ENCODE measurements at regions not wholly inside any gene's neighbourhood (a gene's known extent, or its start where the extent isn't known, plus 50 kb on each side); places are given as distances from the start of the nearest gene placed in this dataset.
"Not testable (repeated sequence)": the region's sequence is repeated elsewhere in the genome, so short reads cannot be mapped to it uniquely, and the experiment has no call there.

DNA sequence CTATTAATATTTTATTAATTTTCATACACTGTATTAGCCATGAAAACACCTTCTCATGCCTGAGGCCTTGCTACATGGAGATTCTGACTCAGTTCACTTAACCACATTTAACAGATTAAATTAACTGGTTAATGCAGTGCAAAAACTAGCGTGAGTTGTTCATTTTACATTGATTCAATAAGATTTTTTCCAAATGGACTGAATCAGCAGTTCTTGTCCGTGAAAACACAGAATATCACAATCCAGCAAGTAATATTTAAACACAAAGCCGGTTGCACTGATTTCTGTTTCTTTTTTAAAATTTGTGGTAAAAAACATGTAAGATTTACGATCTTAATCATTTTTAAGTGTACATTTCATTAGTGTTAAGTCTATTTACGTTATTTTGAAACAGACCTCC is 118.2 kb upstream of the THUMPD2 start:
- CTCF ChIA-PET: no interaction called here

DNA sequence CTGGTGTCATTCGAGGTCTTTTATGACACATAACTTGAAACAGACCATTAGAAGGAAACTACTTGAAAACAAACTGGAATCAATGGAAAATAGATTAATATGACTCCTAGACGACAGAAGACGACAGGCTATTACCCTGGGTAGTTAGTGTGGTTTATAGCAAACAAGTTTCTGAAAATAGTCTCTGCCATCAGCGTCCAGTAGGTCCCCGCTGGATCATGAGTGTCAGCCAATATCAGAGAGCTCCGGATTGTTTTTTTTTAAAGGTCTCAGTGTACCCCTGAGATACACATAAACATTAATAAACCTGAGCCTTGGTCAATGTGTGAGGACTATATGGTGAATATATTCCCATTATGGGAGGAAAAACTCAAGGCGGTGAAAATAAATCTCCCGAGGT is 115.0 kb upstream of the THUMPD2 start:
- no peak overlapping the region for H3K27ac Mint-ChIP-seq

More for the DNA sequence above, 118.2 kb upstream of the THUMPD2 start:
- no peaks in the 10 kb centered on the region for H3K36me3 Mint-ChIP-seq (ENCODE audit: low read depth)
- no peak overlapping the region for H3K4me3 Mint-ChIP-seq
- ATAC-seq: no peak
- H3K27ac Mint-ChIP-seq: no peak overlapping the region
- H3K9me3 Mint-ChIP-seq (ENCODE audit: low read depth): no peaks in the 10 kb centered on the region
- POLR2A ChIA-PET: no interaction called here
- peaks cover 12% of the 10 kb centered on the region for H3K27me3 Mint-ChIP-seq
- no peak for DNase-seq
- H3K4me1 Mint-ChIP-seq: no peaks in the 10 kb centered on the region
- intact Hi-C loops (cut with DNase I, micrococcal nuclease): no loop called here

DNA sequence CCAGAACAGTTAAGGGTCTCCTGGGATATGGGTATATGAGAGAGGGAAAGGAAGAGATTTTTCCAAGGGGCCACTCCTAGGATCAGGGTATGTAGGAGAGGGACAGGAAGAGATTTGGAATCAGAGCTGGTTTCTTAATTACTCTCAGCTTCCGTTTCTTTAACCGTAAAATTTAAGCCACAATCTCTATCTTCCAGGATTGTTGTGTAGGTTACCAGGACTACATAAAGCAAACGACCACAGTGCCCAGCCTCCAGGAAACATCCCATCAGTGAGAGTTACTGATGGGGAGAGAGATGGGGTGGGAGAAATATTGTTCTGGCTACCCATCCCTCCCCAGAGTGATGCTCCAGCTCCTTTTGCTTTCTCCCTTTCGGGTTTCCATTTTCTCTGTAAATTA is 114.6 kb upstream of the THUMPD2 start:
- peaks cover 12% of the 10 kb centered on the region for H3K27me3 Mint-ChIP-seq
- H3K27ac Mint-ChIP-seq: no peak overlapping the region
- H3K36me3 Mint-ChIP-seq (ENCODE audit: low read depth): no peaks in the 10 kb centered on the region
- no peaks in the 10 kb centered on the region for H3K9me3 Mint-ChIP-seq (ENCODE audit: low read depth)
- ChIA-PET POLR2A (no interaction called here), CTCF (no interaction called here)
- H3K4me1 Mint-ChIP-seq: no peaks in the 10 kb centered on the region
- no peak for DNase-seq
- no peak overlapping the region for H3K4me3 Mint-ChIP-seq
- ATAC-seq: no peak
- intact Hi-C loops (cut with DNase I, micrococcal nuclease): no loop called here

More for the DNA sequence above, 115.0 kb upstream of the THUMPD2 start:
- no peak for DNase-seq
- no peaks in the 10 kb centered on the region for H3K36me3 Mint-ChIP-seq (ENCODE audit: low read depth)
- POLR2A ChIA-PET: no interaction called here
- intact Hi-C loops (cut with DNase I, micrococcal nuclease): no loop called here
- H3K4me1 Mint-ChIP-seq: no peaks in the 10 kb centered on the region
- peaks cover 12% of the 10 kb centered on the region for H3K27me3 Mint-ChIP-seq
- H3K9me3 Mint-ChIP-seq (ENCODE audit: low read depth): no peaks in the 10 kb centered on the region
- ATAC-seq: no peak
- no peak overlapping the region for H3K4me3 Mint-ChIP-seq
- CTCF ChIA-PET: no interaction called here

DNA sequence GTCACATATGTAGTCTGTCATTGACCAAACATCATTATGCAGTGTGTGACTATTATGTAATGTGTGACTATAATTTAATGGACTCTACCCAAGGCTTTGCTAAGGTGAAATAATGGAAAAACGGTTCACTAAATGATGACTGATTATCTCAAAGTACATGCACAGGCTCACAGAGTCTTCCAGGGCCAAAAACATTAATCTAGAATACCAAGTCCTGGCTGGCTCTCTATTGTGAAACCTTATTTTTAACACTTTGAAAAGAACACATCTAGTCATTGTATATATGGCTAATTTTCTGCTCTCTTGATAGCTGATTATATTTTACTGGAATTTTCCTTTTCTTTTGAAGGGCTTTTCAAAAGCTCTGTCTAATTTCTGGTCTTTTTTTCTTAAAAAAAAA is 102.9 kb upstream of the THUMPD2 start:
- POLR2A ChIA-PET: no interaction called here
- peaks cover 2% of the 10 kb centered on the region for H3K27me3 Mint-ChIP-seq
- H3K36me3 Mint-ChIP-seq (ENCODE audit: low read depth): no peaks in the 10 kb centered on the region
- no peak overlapping the region for H3K4me3 Mint-ChIP-seq
- CTCF ChIA-PET: no interaction called here
- intact Hi-C loops (cut with DNase I, micrococcal nuclease): no loop called here
- H3K9me3 Mint-ChIP-seq (ENCODE audit: low read depth): peaks cover 6% of the 10 kb centered on the region
- no peak overlapping the region for H3K27ac Mint-ChIP-seq
- ATAC-seq (no peak), DNase-seq (no peak)
- H3K4me1 Mint-ChIP-seq: no peaks in the 10 kb centered on the region

DNA sequence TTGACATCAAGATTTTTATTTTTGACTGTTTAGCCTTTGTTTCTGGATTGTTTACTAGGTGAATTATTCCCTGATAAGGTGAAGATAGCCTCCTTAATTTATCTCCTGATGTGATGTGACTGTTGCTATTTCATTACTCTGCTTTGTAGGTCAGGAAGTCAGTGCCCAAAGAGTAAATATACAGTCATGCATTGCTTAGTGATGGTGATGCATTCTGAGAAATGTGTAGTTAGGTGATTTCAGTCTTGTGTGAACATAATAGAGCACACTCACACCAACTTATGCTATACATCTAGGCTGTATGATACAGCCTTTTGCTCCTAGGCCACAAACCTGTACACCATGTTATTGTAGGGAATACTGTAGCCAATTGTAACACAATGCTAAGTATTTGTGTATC is 102.4 kb upstream of the THUMPD2 start:
- intact Hi-C loops (cut with DNase I, micrococcal nuclease): no loop called here
- H3K27ac Mint-ChIP-seq: no peak overlapping the region

DNA sequence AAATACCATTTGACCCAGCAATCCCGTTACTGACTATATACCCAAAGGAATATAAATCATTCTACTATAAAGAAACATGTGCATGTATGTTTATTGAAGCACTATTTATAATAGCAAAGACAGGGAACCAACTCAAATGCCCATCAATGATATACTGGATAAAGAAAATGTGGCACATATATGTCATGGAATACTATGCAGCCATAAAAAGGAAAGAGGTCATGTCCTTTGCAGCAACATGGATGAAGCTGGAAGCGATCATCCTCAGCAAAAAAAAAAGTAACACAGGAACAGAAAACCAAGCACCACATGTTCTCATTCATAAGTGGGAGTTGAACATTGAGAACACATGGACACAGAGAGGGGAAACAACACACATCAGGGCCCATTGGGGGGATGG is 99.9 kb upstream of the THUMPD2 start:
- ATAC-seq; POLR2A ChIA-PET; DNase-seq; H3K27ac Mint-ChIP-seq; H3K9me3 Mint-ChIP-seq (ENCODE audit: low read depth); H3K4me1 Mint-ChIP-seq; CTCF ChIA-PET; H3K36me3 Mint-ChIP-seq (ENCODE audit: low read depth); H3K4me3 Mint-ChIP-seq; H3K27me3 Mint-ChIP-seq; intact Hi-C loops (cut with DNase I, micrococcal nuclease): not testable (repeated sequence)

More for the DNA sequence above, 102.4 kb upstream of the THUMPD2 start:
- Mint-ChIP-seq H3K27me3 (peaks cover 2% of the 10 kb centered on the region), H3K4me3 (no peak overlapping the region), H3K36me3 (ENCODE audit: low read depth) (no peaks in the 10 kb centered on the region), H3K4me1 (no peaks in the 10 kb centered on the region), H3K9me3 (ENCODE audit: low read depth) (peaks cover 6% of the 10 kb centered on the region)
- no peak for DNase-seq
- ChIA-PET CTCF (no interaction called here), POLR2A (no interaction called here)
- ATAC-seq: peak; percentile 42

DNA sequence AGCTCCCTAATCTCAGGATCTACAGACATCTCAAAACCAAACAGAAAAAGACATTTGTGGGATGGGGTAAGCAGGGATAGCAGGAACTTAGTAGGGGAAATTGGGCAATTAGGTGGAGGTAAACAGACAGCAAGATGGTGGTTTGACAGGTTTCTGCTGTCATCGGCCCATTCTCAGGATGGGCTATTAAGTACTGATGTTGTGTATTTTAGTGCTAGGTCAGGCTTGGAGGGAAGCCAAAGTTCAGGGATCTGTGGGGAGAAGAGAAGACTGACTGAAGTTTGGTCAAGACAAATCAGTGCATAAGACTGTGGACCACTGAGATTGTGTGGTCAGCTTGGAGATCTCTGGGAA is 96.8 kb upstream of the THUMPD2 start:
- Mint-ChIP-seq H3K36me3 (ENCODE audit: low read depth) (no peaks in the 10 kb centered on the region), H3K4me3 (no peak overlapping the region), H3K9me3 (ENCODE audit: low read depth) (peaks cover 6% of the 10 kb centered on the region), H3K27ac (no peak overlapping the region), H3K27me3 (peaks cover 2% of the 10 kb centered on the region), H3K4me1 (no peaks in the 10 kb centered on the region)
- ATAC-seq: no peak
- ChIA-PET CTCF (interaction anchor here (0.6 kb wide), 1 partner anchor 1805 kb away, joined by 3 read pairs; no protein-coding TSS in a partner anchor), POLR2A (no interaction called here)
- no peak for DNase-seq
- intact Hi-C loops (cut with DNase I, micrococcal nuclease): no loop called here

DNA sequence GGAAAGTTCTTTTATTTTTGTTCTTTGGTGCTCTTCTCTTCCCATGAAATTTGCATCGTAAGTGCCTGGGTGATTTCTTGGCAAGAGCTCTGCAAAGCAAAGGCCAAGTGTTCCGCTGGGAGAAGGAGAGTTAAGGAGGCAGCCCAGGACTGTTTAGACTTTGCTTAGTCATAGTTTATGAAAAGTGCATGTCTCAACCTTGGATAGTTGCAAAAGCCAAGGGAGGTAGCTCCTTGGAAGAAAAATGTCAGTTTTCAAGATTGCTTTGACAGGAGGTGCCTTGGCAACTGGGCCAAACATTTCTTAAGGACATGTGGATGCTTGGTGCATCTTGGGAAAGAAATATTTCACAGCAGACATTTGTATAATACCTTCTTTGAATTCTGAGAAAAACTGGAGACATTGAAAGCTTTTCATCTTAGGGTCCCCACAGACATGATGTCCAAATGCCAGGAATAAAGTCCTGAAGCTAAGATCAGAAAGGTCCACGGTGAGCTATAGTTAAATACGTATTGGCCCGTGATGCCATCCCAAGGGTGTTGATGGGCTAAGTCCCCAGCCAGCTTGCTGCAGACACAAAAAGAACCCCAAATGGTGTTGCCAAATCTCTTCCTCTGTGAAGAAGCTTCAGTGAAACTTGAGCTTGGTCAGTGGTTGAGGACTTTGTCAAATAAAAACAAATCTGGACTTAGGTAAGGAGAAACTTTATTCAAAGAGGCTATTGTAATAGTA is 96.3 kb upstream of the THUMPD2 start:
- DNase-seq (no peak), ATAC-seq (no peak)
- no peaks in the 10 kb centered on the region for H3K36me3 Mint-ChIP-seq (ENCODE audit: low read depth)
- H3K4me1 Mint-ChIP-seq: no peaks in the 10 kb centered on the region
- POLR2A ChIA-PET: no interaction called here
- CTCF ChIA-PET: no interaction called here
- peaks cover 2% of the 10 kb centered on the region for H3K9me3 Mint-ChIP-seq (ENCODE audit: low read depth)
- H3K27me3 Mint-ChIP-seq: peaks cover 2% of the 10 kb centered on the region
- intact Hi-C loops (cut with DNase I, micrococcal nuclease): no loop called here
- H3K4me3 Mint-ChIP-seq: no peak overlapping the region
- no peak overlapping the region for H3K27ac Mint-ChIP-seq

DNA sequence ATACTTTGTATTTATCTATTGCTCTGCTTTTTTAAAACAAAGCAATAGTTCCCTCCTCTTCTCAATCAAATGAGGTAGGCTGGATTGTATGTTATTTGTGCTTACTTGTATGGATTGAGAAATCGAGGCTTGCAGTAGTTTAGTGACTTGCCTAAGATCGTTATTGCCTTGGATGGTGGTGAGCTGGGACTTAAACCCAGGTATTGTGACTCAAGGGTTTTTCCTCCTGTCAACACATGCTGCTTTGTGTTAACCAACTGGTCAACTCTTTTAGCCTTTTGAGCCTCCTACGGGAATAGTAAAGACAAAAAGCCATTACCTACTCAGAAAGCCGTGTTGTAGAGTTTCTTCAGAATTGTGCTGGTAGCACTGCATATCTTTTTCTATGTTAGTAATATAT is 95.2 kb upstream of the THUMPD2 start:
- Mint-ChIP-seq H3K4me1 (no peaks in the 10 kb centered on the region), H3K27ac (no peak overlapping the region), H3K36me3 (ENCODE audit: low read depth) (no peaks in the 10 kb centered on the region), H3K4me3 (no peak overlapping the region), H3K27me3 (peaks cover 2% of the 10 kb centered on the region), H3K9me3 (ENCODE audit: low read depth) (peaks cover 2% of the 10 kb centered on the region)
- DNase-seq (no peak), ATAC-seq (no peak)
- intact Hi-C loops (cut with DNase I, micrococcal nuclease): no loop called here
- CTCF ChIA-PET: no interaction called here
- POLR2A ChIA-PET: no interaction called here

DNA sequence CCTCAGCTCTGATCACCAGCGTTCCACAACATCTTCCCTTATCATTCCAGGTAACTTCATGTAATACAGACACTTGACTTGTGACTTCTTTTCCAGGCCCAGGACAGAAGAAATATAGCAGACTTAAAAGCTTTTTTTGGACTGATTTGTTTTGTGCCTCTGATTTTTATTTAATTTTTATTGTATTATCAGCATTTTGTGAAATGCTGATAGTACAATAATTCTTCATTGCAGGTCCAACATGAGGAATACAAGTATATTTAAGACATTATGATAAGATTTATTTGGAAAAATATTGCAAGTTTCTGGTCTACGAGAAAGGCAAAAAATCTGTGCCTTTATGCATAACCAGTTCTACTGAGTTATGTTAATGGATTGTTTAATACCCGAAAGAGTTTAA is 94.5 kb upstream of the THUMPD2 start:
- Mint-ChIP-seq H3K36me3 (ENCODE audit: low read depth) (no peaks in the 10 kb centered on the region), H3K27me3 (no peaks in the 10 kb centered on the region), H3K4me3 (no peak overlapping the region), H3K4me1 (no peaks in the 10 kb centered on the region), H3K27ac (no peak overlapping the region), H3K9me3 (ENCODE audit: low read depth) (no peaks in the 10 kb centered on the region)
- intact Hi-C loops (cut with DNase I, micrococcal nuclease): no loop called here
- DNase-seq (no peak), ATAC-seq (no peak)
- ChIA-PET POLR2A (no interaction called here), CTCF (no interaction called here)

DNA sequence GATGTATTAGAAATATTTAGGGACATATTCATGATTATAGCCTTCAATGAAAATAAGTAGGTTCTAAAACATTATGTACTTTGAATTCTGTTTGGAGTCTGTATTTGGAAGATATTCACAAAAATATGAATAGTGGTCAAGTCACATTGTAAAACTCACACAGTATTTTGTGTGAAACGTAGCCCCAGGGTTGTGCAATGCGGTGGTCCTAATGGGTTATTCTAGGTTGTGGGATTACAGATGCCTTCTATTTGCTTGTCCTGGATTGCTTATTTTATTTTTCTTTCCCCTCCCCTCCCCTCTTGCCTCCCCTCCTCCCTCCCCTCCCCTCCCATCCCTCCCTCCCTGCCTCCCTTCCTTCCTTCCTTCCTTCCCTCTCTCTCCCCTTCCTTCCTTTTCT is 93.7 kb upstream of the THUMPD2 start:
- no peaks in the 10 kb centered on the region for H3K27me3 Mint-ChIP-seq
- DNase-seq (no peak), ATAC-seq (no peak)
- no peak overlapping the region for H3K4me3 Mint-ChIP-seq
- intact Hi-C loops (cut with DNase I, micrococcal nuclease): no loop called here
- CTCF ChIA-PET: no interaction called here
- POLR2A ChIA-PET: no interaction called here
- H3K9me3 Mint-ChIP-seq (ENCODE audit: low read depth): no peaks in the 10 kb centered on the region
- no peaks in the 10 kb centered on the region for H3K36me3 Mint-ChIP-seq (ENCODE audit: low read depth)
- H3K27ac Mint-ChIP-seq: no peak overlapping the region
- H3K4me1 Mint-ChIP-seq: no peaks in the 10 kb centered on the region

DNA sequence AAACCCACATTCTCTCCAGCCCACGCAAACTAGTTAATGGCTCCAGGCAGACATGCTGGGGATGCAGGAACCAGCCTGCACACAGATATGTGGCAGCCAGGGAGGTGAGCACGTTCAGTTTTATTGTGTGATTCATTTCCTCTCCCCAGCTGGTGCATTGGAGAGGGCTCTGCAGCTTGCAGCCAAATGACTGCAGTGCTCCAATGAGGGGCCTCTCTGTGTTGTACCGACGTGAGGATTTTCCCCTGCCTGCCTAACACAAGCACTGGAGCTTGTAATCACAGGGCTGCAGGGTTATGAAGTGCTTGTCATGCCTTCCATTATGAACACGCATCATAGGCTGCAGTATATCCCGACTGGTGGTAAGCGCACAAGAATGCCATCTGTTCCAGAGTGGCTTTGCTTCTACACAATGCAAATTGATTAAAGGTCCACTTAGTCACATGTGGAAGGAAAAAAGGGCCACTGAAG is 92.3 kb upstream of the THUMPD2 start:
- intact Hi-C loops (cut with DNase I, micrococcal nuclease): no loop called here
- H3K4me3 Mint-ChIP-seq: no peak overlapping the region
- no peaks in the 10 kb centered on the region for H3K36me3 Mint-ChIP-seq (ENCODE audit: low read depth)
- ATAC-seq (peak; percentile 30), DNase-seq (no peak)
- no peaks in the 10 kb centered on the region for H3K27me3 Mint-ChIP-seq
- CTCF ChIA-PET: no interaction called here
- POLR2A ChIA-PET: no interaction called here
- no peak overlapping the region for H3K27ac Mint-ChIP-seq
- H3K9me3 Mint-ChIP-seq (ENCODE audit: low read depth): no peaks in the 10 kb centered on the region
- H3K4me1 Mint-ChIP-seq: no peaks in the 10 kb centered on the region

DNA sequence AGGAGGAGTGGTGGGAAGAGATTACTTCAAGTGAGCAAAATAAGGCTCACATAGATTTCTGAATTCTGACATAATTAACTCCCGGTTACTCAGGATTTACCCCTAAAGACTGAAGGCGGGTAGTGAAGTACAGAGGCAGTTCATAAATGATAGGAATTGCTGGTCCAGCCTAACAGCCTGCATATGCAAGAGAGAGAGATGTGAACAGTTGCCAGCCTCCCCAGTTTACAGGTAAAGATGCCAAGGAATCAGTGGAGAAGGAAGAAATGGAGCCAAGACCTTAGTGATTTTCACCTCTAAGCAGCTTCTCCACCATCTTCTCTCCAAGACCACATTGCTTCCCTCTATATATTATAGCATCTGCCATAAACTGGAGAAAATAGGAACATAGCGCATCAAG is 91.8 kb upstream of the THUMPD2 start:
- Mint-ChIP-seq H3K4me1 (no peaks in the 10 kb centered on the region), H3K9me3 (ENCODE audit: low read depth) (no peaks in the 10 kb centered on the region), H3K27me3 (no peaks in the 10 kb centered on the region), H3K27ac (no peak overlapping the region), H3K36me3 (ENCODE audit: low read depth) (no peaks in the 10 kb centered on the region), H3K4me3 (no peak overlapping the region)
- no peak for DNase-seq
- ChIA-PET POLR2A (no interaction called here), CTCF (no interaction called here)
- ATAC-seq: no peak
- intact Hi-C loops (cut with DNase I, micrococcal nuclease): no loop called here

Data from activated CD4-positive, alpha-beta T cell treated with anti-CD3 and anti-CD28 coated beads for 36 hours (primary cell).